D721Med (cell line): ENCODE measurements at regions not wholly inside any gene's neighbourhood (a gene's known extent, or its start where the extent isn't known, plus 50 kb on each side); places are given as distances from the start of the nearest gene placed in this dataset.

ENCODE experiments used
- DNase-seq: peaks from one replicate; pipeline ENCODE4 v3.0.0; 2011; ENCODE audit warnings: low spot score; ENCODE audit not compliant: insufficient read length
- FAIRE-seq: peaks from 2 replicates; lab custom pipeline; 2011; peaks lifted over from hg19 to GRCh38; lab: Jason Lieb, UNC
- TF ChIP-seq, protein P1 (sequence below): IDR thresholded peaks from 2 replicates; pipeline ENCODE4 v1.5.1; 2012; ENCODE audit warnings: mild to moderate bottlenecking, control low read depth; ENCODE audit not compliant: insufficient read depth; ENCODE audit errors: missing control alignments

DNA sequence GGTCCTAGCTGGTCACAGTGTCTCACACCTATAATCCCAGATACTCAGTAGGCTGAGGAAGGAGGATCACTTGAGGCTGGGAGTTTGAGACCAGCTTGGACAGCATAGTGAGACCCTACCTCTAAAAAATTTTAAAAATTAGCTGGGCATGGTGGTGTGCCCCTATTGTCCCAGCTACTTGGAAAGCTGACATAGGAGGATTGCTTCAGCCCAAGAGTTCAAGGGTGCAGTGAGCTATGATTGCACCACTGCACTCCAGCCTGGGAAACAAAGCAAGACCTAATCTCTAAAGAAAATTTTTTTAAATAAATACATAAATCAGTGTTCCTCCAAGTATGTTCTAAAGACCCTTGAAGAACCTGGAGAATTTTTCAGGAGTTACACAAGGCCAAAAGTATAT, 50.6 kb upstream of the GNAO1 start:
- DNase-seq (no peak), FAIRE-seq (no peak)
- TF ChIP-seq, protein P1, sequence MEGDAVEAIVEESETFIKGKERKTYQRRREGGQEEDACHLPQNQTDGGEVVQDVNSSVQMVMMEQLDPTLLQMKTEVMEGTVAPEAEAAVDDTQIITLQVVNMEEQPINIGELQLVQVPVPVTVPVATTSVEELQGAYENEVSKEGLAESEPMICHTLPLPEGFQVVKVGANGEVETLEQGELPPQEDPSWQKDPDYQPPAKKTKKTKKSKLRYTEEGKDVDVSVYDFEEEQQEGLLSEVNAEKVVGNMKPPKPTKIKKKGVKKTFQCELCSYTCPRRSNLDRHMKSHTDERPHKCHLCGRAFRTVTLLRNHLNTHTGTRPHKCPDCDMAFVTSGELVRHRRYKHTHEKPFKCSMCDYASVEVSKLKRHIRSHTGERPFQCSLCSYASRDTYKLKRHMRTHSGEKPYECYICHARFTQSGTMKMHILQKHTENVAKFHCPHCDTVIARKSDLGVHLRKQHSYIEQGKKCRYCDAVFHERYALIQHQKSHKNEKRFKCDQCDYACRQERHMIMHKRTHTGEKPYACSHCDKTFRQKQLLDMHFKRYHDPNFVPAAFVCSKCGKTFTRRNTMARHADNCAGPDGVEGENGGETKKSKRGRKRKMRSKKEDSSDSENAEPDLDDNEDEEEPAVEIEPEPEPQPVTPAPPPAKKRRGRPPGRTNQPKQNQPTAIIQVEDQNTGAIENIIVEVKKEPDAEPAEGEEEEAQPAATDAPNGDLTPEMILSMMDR: no peak

- TF ChIP-seq, protein P1: no peak
- DNase-seq: no peak
- FAIRE-seq: no peak
These were observed 54.0 kb upstream of the GNAO1 start for GRCh38 chr16:56137269-56137668.

DNA sequence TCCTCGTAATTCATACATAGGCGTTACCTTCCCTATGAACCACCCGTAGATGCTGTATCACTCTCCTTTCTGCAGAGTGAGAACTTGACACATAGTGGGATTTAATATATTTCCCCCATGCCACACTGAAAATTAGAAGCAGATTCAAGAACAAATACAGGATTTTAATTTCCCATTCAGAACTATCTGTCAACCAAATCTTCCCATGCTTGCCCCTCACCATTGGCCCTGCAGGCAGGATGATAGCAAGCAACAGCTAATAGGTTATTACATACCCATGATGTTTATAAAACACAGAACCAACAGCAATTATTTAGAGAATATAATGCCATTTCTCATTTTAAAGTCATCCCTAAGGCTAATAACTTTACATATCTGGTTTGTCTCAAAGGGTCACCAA, 55.0 kb upstream of the GNAO1 start:
- no peak for DNase-seq
- no peak for FAIRE-seq
- TF ChIP-seq, protein P1: no peak

- no peak for FAIRE-seq
These were observed 56.5 kb upstream of the GNAO1 start for GRCh38 chr16:56134790-56135189.

GRCh38 chr16:56125922-56126321, 65.4 kb upstream of the GNAO1 start:
- TF ChIP-seq, protein P1: no peak
- FAIRE-seq: no peak
- DNase-seq: no peak

More at GRCh38 chr16:56134790-56135189, 56.5 kb upstream of the GNAO1 start:
- no peak for DNase-seq
- TF ChIP-seq, protein P1: no peak

DNA sequence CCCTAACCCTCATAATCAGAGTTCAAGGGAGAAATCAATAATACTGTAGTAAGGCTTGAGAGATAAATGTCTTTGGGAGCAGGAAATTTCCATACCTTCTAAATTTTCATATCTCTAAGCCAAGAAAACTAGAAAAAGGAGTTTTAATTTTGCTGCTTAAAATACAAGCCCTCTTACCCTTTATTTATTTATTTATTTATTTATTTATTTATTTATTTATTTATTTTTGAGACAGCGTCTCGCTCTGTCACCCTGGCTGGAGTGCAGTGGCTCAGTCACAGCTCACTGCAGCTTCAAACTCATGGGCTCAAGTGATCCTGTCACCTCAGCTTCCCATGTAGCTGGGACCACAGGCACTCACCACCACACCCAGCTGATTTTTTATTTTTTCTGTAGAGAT, 69.0 kb upstream of the GNAO1 start:
- no peak for FAIRE-seq
- DNase-seq: no peak
- TF ChIP-seq, protein P1: no peak

DNA sequence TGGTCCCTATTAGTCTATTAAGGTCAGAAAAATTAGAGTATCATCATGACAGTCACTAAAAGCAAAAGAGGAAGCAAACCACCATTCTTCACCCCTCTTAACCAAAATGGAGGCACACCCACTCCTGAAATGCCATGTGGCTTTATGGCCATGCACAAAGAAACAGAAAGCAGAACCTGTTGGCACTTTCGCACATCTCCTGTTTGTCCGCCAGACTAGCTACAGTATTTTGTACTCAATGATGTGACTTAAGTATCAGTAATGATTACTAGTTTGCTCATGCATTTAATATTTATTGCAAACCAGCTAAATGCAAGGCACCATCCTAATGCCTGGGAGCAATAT, 70.2 kb upstream of the GNAO1 start:
- TF ChIP-seq, protein P1: no peak
- FAIRE-seq: no peak
- no peak for DNase-seq
